ENCODE measurements at regions not wholly inside any gene's neighbourhood (a gene's known extent, or its start where the extent isn't known, plus 50 kb on each side); places are given as distances from the start of the nearest gene placed in this dataset.

- DNase-seq (ENCODE audit: low read depth in 3 of 3, low spot score in 2 of 3), result no peak
Observed at GRCh38 chr6:163811317-163811716, 396.8 kb downstream of the QKI start.

GRCh38 chr6:163809364-163809763 lies 394.8 kb downstream of the QKI start:
- no peak for DNase-seq (ENCODE audit: low read depth in 3 of 3, low spot score in 2 of 3)

GRCh38 chr6:163808871-163809270 lies 394.4 kb downstream of the QKI start:
- no peak for DNase-seq (ENCODE audit: low read depth in 3 of 3, low spot score in 2 of 3)

GRCh38 chr6:163808231-163808630 lies 393.7 kb downstream of the QKI start:
- DNase-seq (ENCODE audit: low read depth in 3 of 3, low spot score in 2 of 3), result no peak

DNA sequence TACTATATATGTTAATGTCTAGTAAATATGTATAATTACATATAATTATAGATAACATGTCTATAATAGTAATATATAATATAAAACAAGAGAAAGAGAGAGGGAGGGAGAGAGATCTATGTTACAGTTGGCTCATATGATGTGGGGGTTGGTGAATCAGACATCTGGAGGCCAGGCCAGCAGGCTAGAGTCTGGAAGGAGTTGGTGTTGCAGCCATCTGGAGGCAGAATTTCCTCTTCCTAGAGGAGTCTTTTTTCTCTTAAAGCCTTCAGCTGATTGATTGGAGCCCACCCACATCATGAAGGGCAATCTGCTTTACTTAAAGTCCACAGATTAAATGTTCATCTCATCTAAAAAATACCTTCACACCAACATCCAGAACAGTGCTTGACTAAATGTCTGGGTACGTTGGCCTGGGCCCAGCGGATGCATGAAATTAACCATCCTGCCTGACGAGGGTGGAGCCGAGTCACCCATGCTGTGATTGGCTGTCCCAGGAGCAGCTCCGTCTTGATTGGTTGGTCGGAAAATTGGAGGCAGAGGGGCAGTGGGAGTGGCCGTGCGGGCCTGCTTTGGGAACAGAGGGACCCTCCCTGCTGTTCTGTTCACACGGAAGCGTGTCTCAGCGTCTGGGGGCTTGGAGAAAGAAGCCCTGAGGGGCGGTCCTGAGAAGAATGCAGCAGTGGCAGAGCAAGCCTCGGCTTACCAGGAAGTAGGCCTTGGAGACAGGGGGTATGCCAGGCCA lies 392.4 kb downstream of the QKI start:
- no peak for DNase-seq (ENCODE audit: low read depth in 3 of 3, low spot score in 2 of 3)

GRCh38 chr6:163804991-163805390 lies 390.5 kb downstream of the QKI start:
- no peak for DNase-seq (ENCODE audit: low read depth in 3 of 3, low spot score in 2 of 3)

GRCh38 chr6:163802267-163802666 lies 387.7 kb downstream of the QKI start:
- no peak for DNase-seq (ENCODE audit: low read depth in 3 of 3, low spot score in 2 of 3)

GRCh38 chr6:163797296-163797845 lies 382.9 kb downstream of the QKI start:
- DNase-seq (ENCODE audit: low read depth in 3 of 3, low spot score in 2 of 3), result no peak

GRCh38 chr6:163793011-163793983 lies 378.8 kb downstream of the QKI start:
- no peak for DNase-seq (ENCODE audit: low read depth in 3 of 3, low spot score in 2 of 3)

GRCh38 chr6:163790266-163790840 lies 375.8 kb downstream of the QKI start:
- DNase-seq (ENCODE audit: low read depth in 3 of 3, low spot score in 2 of 3), result peak in 1 of 3 donors; percentile 33

GRCh38 chr6:163789199-163789810 lies 374.8 kb downstream of the QKI start:
- no peak for DNase-seq (ENCODE audit: low read depth in 3 of 3, low spot score in 2 of 3)

DNA sequence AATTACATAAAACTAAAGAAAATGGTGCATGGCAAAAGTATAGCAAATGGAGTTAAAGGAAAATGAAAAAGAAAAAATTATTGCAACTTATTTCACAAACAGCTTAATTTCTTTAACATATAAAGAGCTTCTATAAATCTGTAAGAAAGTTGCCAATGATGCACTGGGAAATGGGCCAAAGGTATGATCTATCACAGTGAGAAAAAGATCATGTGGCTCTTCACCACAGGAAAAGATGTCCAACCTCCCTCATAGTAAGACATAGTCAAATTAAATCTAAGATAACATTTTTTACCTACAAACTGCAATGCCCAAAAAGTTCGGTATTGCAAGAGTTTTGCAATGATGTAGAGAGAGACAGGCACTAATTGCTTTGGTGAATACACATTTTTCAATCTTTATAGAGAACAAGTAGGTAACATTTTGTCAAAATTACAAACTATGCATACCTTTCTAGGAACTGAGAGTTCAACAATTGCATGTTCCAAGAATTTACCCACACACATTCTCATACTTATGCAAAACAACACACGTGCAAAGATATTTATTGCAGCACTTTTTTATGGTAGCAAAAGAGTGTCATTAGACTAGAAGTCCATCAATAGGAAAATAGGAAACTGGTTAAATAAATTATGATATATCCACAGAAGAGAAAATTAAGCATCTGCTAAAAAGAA lies 372.6 kb downstream of the QKI start:
- DNase-seq (ENCODE audit: low read depth in 3 of 3, low spot score in 2 of 3), result no peak

DNA sequence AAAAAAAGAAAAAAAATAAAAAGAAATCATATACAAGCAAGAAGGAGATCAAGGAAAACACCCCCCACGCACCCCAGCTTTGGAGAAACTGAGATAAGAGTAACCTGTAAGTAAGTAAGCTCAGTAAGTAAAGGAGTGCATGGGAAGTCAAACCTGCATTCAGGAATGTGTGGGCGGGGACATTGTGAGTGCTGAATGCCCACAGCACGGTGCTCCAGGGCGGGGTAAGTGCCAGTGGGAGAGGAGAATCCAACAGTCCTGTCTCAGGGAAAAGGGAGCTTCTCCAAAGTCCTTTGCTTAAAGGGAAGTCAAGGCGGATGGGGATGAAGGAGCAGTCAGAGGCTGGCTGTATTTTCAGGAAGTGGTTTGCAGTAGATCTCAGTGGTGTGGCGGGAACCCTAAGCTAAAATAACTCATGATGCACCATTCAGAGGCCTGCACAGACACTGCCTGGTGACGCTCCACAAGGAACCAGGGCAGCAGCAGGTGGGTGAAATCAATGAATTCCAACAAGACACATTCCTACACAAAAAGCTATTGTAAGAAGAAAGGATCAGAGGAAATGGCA lies 368.0 kb downstream of the QKI start:
- DNase-seq (ENCODE audit: low read depth in 3 of 3, low spot score in 2 of 3), result no peak

GRCh38 chr6:163780994-163781393 lies 366.5 kb downstream of the QKI start:
- no peak for DNase-seq (ENCODE audit: low read depth in 3 of 3, low spot score in 2 of 3)

DNA sequence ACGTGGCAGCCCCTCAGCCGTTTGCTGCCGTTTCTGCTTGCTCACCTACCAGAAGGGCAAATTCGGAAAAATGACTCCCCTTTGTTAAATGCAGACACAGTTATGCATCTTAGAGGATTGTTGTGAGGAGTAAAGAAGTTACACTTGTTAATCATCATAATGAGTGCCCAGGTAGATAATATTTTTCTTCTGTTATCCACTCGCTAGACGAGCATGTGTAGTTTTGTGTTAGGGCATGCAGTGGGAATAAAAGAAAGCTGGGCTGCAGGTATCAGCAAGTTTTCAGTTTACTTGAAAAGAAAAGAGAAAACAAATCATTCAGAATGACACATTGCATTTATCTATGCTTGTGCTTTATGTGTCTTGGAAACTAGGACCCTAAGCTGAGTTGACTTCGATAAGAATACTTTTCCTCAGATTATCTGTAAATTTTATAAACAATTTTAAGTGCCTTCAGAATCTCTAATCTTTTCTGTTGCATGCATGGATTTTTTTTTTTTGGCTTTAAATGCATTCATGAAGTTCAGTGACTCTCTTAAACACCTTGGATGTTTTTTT lies 365.3 kb downstream of the QKI start:
- DNase-seq (ENCODE audit: low read depth in 3 of 3, low spot score in 2 of 3), result no peak

GRCh38 chr6:163777716-163778115 lies 363.2 kb downstream of the QKI start:
- DNase-seq (ENCODE audit: low read depth in 3 of 3, low spot score in 2 of 3), result no peak

DNA sequence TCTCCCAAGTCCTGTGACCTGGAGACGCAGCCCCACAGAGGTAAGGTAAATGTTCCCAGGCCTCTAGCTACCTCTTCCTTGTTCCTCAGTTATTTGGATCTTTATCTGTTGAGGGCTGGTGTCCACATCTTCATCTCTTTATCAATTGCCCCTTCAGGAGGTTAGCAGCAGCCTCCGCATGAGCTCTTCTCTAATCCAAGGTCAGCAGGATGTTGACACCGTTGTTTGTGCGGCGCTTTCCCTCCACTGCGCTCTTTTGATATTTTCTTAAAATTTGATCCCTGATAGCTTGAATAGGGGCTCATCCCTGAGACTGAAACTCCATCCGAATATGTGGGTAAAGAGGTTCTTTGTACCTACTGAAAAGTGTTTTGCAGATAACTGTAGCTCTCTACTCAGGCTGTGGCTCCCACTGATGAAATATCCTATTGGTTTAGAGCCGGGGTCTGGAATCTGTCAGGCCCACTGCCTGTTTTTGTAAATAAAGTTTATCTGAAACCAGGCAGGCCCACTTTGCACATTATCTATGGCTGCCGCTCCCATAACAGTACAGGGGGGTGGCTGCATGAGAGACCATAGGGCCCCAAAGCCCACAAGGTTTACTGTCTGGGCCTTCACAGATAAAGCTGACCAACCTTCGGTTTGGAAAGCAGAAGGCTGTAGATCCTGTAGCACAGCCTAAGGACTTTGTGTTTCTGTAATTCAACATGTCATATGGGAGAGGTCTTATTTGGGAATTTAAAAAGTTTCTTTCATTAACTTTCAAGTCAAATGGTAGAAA lies 362.6 kb downstream of the QKI start:
- DNase-seq (ENCODE audit: low read depth in 3 of 3, low spot score in 2 of 3), result no peak

DNA sequence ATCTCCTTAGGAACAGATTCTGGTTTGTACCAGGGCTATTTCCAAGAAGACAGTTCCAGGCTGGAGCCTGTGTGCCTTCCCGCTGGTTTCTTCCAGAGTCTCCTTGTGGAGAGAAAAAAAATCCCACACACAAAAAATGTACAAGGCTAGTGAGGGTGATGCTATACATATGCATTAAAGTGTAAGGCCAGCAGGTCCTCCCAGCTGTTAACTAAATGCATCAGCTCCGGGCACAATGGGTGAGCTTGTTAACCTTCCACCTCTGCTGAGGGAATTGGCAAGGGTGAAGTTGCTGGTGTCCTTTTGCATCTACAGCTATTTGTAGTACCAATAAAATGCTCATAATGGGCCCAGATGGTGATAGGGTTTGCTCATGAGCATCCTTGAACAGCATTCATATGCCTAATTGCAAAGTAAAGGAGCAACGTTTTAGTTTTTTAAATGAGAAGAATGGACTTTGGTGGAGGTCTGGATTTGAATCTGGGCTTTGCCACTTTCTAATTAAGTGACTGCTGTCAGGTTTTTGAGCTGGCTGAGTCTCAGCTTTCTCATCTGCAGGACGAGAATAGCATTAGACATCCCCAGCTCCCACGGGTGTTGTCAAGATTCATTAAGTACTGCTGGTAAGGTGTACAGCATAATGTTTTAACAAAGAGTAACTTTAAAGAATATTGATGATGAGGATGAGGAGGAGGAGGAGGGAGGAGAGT lies 361.8 kb downstream of the QKI start:
- DNase-seq (ENCODE audit: low read depth in 3 of 3, low spot score in 2 of 3), result no peak

All from right renal cortex interstitium (tissue), 3 donors.